GM12878 (cell line): ENCODE measurements at regions not wholly inside any gene's neighbourhood (a gene's known extent, or its start where the extent isn't known, plus 50 kb on each side); places are given as distances from the start of the nearest gene placed in this dataset.
A peak's percentile ranks its signal among the peaks of the same experiment; 100 is the strongest.

Experiments
- ATAC-seq: fragments of 200-7000 bp; cut with Tn5 transposase; 3 replicates; pipeline ENCODE4 v1.9.1; 2020; ENCODE audit warnings: mild to moderate bottlenecking, moderate library complexity
- BruUV-seq: library from RNA; stranded (reverse); fragments of 400-500 nt; replicated peaks from 2 replicates; lab custom pipeline; 2021; lab: Mats Ljungman, UMichigan
- CTCF ChIA-PET: fragments of 300-600 bp; sonication (Branson Sonifier 250); formaldehyde crosslinking; extraction: SDS; loops from one replicate; lab custom pipeline; 2021; ENCODE audit warnings: inconsistent platforms; lab: Yijun Ruan, JAX
- POLR2A ChIA-PET: fragments of 350-600 bp; formaldehyde crosslinking; extraction: SDS; loops from one replicate; lab custom pipeline; 2021; ENCODE audit warnings: inconsistent platforms; lab: Charles Lee
- RAD21 ChIA-PET: fragments of 300-600 bp; sonication (Branson Sonifier 250); formaldehyde crosslinking; loops from one replicate; lab custom pipeline; 2023; ENCODE audit warnings: antibody characterized with exemption; ENCODE audit not compliant: unreplicated experiment; lab: Charles Lee
- SMC1A ChIA-PET: fragments of 300-600 bp; sonication (Branson Sonifier 250); formaldehyde crosslinking; loops from one replicate; lab custom pipeline; 2023; ENCODE audit not compliant: unreplicated experiment, uncharacterized antibody; lab: Charles Lee
- DNase-seq: peaks from one replicate; pipeline ENCODE4 v3.0.0-alpha.2; 2011; ENCODE audit warnings: low read depth, low spot score
- FAIRE-seq: peaks from 3 replicates; lab custom pipeline; 2011; peaks lifted over from hg19 to GRCh38; lab: Jason Lieb, UNC
- H2AFZ ChIP-seq: 2 replicates; pipeline ENCODE4 v1.6.0; 2011; ENCODE audit warnings: low read depth, low read length, control low read depth; ENCODE audit not compliant: control insufficient read depth
- H3K27ac ChIP-seq: 2 replicates; pipeline ENCODE4 v1.5.1; 2011; ENCODE audit warnings: control low read depth; ENCODE audit not compliant: control insufficient read depth, insufficient read depth
- H3K27me3 ChIP-seq, 2 experiments: replicated peaks in 1 of 2; 2 replicates each; pipeline versions ENCODE4 v1.6.0 to v1.6.1; 2011; ENCODE audit warnings: low read length in 1 of 2; ENCODE audit not compliant: control insufficient read depth in 2 of 2, insufficient read depth in 2 of 2
- H3K36me3 ChIP-seq, 2 experiments: 2 replicates each; pipeline ENCODE4 v1.5.1; 2011; ENCODE audit warnings: low read length in 1 of 2; ENCODE audit not compliant: control insufficient read depth in 2 of 2, insufficient read depth in 2 of 2
- H3K4me1 ChIP-seq: 2 replicates; pipeline ENCODE4 v1.6.1; 2011; ENCODE audit warnings: mild to moderate bottlenecking, low read length, moderate library complexity, mixed read lengths; ENCODE audit not compliant: control insufficient read depth, insufficient read depth
- H3K4me2 ChIP-seq: 2 replicates; pipeline ENCODE4 v1.6.0; 2011; ENCODE audit warnings: control low read depth; ENCODE audit not compliant: control insufficient read depth, insufficient read depth
- H3K4me3 ChIP-seq: fragments of 200-600 bp; sonication (generic); 2 replicates; pipeline ENCODE4 v1.5.1; 2016
- H3K79me2 ChIP-seq: 2 replicates; pipeline ENCODE4 v1.6.0; 2011; ENCODE audit warnings: low read length; ENCODE audit not compliant: control insufficient read depth, insufficient read depth
- H3K9ac ChIP-seq: 2 replicates; pipeline ENCODE4 v1.8.0; 2011; ENCODE audit warnings: low read length, control low read depth, mixed read lengths; ENCODE audit not compliant: control insufficient read depth, insufficient read depth
- H3K9me3 ChIP-seq: replicated peaks from 3 replicates; pipeline ENCODE4 v1.5.1; 2011; ENCODE audit warnings: mild to moderate bottlenecking, low read length; ENCODE audit not compliant: control insufficient read depth, insufficient read depth
- H4K20me1 ChIP-seq: 2 replicates; pipeline ENCODE4 v1.6.0; 2011; ENCODE audit not compliant: control insufficient read depth, insufficient read depth
- ATF2 ChIP-seq: IDR thresholded peaks from 2 replicates; pipeline ENCODE4 v1.6.1; 2012; ENCODE audit warnings: low read length, inconsistent platforms
- CBFB ChIP-seq: IDR thresholded peaks from 2 replicates; pipeline ENCODE4 v1.6.1; 2016; ENCODE audit warnings: antibody characterized with exemption, low read depth
- EED ChIP-seq: sonication (generic); IDR thresholded peaks from 2 replicates; pipeline ENCODE4 v1.6.1; 2016; ENCODE audit warnings: antibody characterized with exemption, low read depth
- EGR1 ChIP-seq, 2 experiments: IDR thresholded peaks; 1 replicate in 1 of 2; 2 replicates in 1 of 2; pipeline ENCODE4 v1.6.1; 2011 to 2012; ENCODE audit warnings: low read depth in 2 of 2, low read length in 2 of 2, borderline replicate concordance in 1 of 2, mild to moderate bottlenecking in 1 of 2, moderate library complexity in 1 of 2
- HDGF ChIP-seq: fragments of 450-650 bp; IDR thresholded peaks from 2 replicates; pipeline ENCODE4 v1.6.1; 2016; ENCODE audit warnings: antibody characterized with exemption
- IRF4 ChIP-seq: IDR thresholded peaks from 2 replicates; pipeline ENCODE4 v1.6.1; 2011; ENCODE audit warnings: low read depth, low read length
- JUNB ChIP-seq: IDR thresholded peaks from 2 replicates; pipeline ENCODE4 v1.6.1; 2016; ENCODE audit warnings: antibody characterized with exemption, mild to moderate bottlenecking
- MTA3 ChIP-seq: IDR thresholded peaks from 2 replicates; pipeline ENCODE4 v1.6.1; 2012; ENCODE audit warnings: low read length, inconsistent platforms, borderline replicate concordance
- MYC ChIP-seq: IDR thresholded peaks from 2 replicates; pipeline ENCODE4 v1.6.1; 2011; ENCODE audit warnings: mild to moderate bottlenecking, low read length, moderate library complexity, inconsistent platforms; ENCODE audit not compliant: insufficient read depth, insufficient replicate concordance, insufficient read length, severe bottlenecking
- PKNOX1 ChIP-seq: fragments of 450-650 bp; IDR thresholded peaks from 2 replicates; pipeline ENCODE4 v1.6.1; 2016; ENCODE audit warnings: mild to moderate bottlenecking
- RAD21 ChIP-seq: IDR thresholded peaks from 2 replicates; pipeline ENCODE4 v1.6.1; 2011; ENCODE audit warnings: mild to moderate bottlenecking, low read depth, low read length, moderate library complexity; ENCODE audit not compliant: insufficient read depth
- RB1 ChIP-seq: fragments of 450-650 bp; formaldehyde crosslinking; IDR thresholded peaks from 2 replicates; pipeline ENCODE4 v1.6.1; 2017; ENCODE audit warnings: mild to moderate bottlenecking, borderline replicate concordance
- RUNX3 ChIP-seq: IDR thresholded peaks from 2 replicates; pipeline ENCODE4 v1.6.1; 2012; ENCODE audit warnings: low read length, inconsistent platforms
- STAT1 ChIP-seq: fragments of 450-650 bp; conservative IDR thresholded peaks from 2 replicates; pipeline ENCODE4 v1.6.1; 2014; ENCODE audit warnings: antibody characterized with exemption, mild to moderate bottlenecking
- ZBED1 ChIP-seq: IDR thresholded peaks from 2 replicates; pipeline ENCODE4 v1.6.1; 2016; ENCODE audit warnings: borderline replicate concordance
- ZZZ3 ChIP-seq: IDR thresholded peaks from 2 replicates; pipeline ENCODE4 v1.6.1; 2011; ENCODE audit warnings: low read depth; ENCODE audit not compliant: control insufficient read depth, insufficient read length
- WGBS: methylation state at CpG from one replicate; pipeline ENCODE4 v1.1.6; 2016; ENCODE audit warnings: low lambda C conversion rate; ENCODE audit not compliant: insufficient replicate concordance, insufficient coverage; ENCODE audit errors: missing lambda C conversion rate; 5-methylcytosine and 5-hydroxymethylcytosine counted together
- in situ Hi-C: fragments of 300-500 bp; cut with MboI; formaldehyde crosslinking; loops from 9 replicates; pipeline ENCODE4 v1.14.3; 2018; ENCODE audit warnings: mixed read lengths
- intact Hi-C: fragments of 100-400 bp; cut with micrococcal nuclease; formaldehyde crosslinking; loops from one replicate; pipeline ENCODE4 v1.14.2; 2022; ENCODE audit not compliant: unreplicated experiment
- TF ChIP-seq, protein P1 (sequence below): fragments of 450-650 bp; IDR thresholded peaks from 2 replicates; pipeline ENCODE4 v1.6.1; 2018; ENCODE audit warnings: borderline replicate concordance, mild to moderate bottlenecking; ENCODE audit not compliant: partially characterized antibody
- TF ChIP-seq, protein P2 (sequence below): IDR thresholded peaks from 2 replicates; pipeline ENCODE4 v1.6.1; 2012; ENCODE audit warnings: low read depth, low read length, improper control_type of control experiment

DNA sequence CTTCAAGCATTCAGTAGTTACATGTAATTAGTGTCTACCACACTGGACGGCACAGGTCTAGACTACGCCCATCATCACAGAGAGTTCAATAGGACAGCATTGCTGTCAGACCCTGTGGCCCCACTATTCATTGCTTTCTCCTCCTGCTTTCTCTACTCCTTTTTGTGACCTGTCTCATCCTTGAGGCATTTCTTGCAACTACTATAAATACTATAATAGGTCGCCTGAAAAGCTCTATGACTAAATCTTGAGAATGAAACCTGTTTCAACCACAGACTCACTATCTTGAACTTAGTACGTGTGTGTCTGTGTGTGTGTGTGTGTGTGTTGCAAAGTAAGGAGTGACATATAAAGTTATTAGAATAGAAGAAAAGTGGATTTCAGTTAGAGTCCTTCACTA, 252.9 kb upstream of the KLF3 start:
- Histone ChIP-seq H3K9me3 (no peaks in the 10 kb centered on the region), H3K27me3 (no peaks in the 10 kb centered on the region), H3K9ac (no peak overlapping the region), H3K36me3 (no peaks in the 10 kb centered on the region), H3K27ac (no peak overlapping the region), H4K20me1 (no peaks in the 10 kb centered on the region), H3K4me2 (peak overlapping the region; percentile 39; the same call in 1 of the 2 replicates), H3K4me1 (peaks cover 17% of the 10 kb centered on the region), H3K4me3 (no peak overlapping the region), H2AFZ (no peak overlapping the region), H3K79me2 (no peaks in the 10 kb centered on the region)
- ChIA-PET SMC1A (interaction anchor here (1.1 to 1.5 kb wide), 4 partner anchors 92 to 143 kb away, joined by 3 to 4 read pairs (median 4); no protein-coding TSS in a partner anchor), CTCF (interaction anchor here (1.0 kb wide), 1 partner anchor 231 kb away, joined by 4 read pairs; no protein-coding TSS in a partner anchor), POLR2A (no interaction called here), RAD21 (no interaction called here)
- intact Hi-C loops (no loop called here), in situ Hi-C loops (no loop called here)
- peak; percentile 92 for ATAC-seq
- DNase-seq = peak; percentile 19
- WGBS = 11% methylated on average over 4 of the region's 4 CpGs
- no peak for FAIRE-seq
- no TSS peak for BruUV-seq
- TF ChIP-seq MTA3 (peak; percentile 68; the same call in 1 of the 2 replicates), ATF2 (peak; percentile 91), STAT1 (no peak), RUNX3 (peak; percentile 97), MYC (no peak), JUNB (peak; percentile 77), PKNOX1 (peak; percentile 32; the same call in 1 of the 2 replicates), RAD21 (peak; percentile 10; the same call in 1 of the 2 replicates), EED (peak; percentile 59; the same call in 1 of the 2 replicates), EGR1 (IDR thresholded peaks at IDR 0.05; ENCODE audit: borderline replicate concordance in 1 of 2, low read depth in 2 of 2, low read length in 2 of 2) (no peak), RB1 (no peak), ZZZ3 (no peak), HDGF (no peak), CBFB (no peak), IRF4 (0 out of 2 replicates have a peak, but pooled peaks have one; percentile 26), ZBED1 (peak; percentile 83; the same call in 1 of the 2 replicates)
- TF ChIP-seq, protein P1, sequence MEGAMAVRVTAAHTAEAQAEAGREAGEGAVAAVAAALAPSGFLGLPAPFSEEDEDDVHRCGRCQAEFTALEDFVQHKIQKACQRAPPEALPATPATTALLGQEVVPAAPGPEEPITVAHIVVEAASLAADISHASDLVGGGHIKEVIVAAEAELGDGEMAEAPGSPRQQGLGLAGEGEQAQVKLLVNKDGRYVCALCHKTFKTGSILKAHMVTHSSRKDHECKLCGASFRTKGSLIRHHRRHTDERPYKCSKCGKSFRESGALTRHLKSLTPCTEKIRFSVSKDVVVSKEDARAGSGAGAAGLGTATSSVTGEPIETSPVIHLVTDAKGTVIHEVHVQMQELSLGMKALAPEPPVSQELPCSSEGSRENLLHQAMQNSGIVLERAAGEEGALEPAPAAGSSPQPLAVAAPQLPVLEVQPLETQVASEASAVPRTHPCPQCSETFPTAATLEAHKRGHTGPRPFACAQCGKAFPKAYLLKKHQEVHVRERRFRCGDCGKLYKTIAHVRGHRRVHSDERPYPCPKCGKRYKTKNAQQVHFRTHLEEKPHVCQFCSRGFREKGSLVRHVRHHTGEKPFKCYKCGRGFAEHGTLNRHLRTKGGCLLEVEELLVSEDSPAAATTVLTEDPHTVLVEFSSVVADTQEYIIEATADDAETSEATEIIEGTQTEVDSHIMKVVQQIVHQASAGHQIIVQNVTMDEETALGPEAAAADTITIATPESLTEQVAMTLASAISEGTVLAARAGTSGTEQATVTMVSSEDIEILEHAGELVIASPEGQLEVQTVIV = no peak
- TF ChIP-seq, protein P2, sequence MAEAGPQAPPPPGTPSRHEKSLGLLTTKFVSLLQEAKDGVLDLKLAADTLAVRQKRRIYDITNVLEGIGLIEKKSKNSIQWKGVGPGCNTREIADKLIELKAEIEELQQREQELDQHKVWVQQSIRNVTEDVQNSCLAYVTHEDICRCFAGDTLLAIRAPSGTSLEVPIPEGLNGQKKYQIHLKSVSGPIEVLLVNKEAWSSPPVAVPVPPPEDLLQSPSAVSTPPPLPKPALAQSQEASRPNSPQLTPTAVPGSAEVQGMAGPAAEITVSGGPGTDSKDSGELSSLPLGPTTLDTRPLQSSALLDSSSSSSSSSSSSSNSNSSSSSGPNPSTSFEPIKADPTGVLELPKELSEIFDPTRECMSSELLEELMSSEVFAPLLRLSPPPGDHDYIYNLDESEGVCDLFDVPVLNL = no peak
